Coronary artery (tissue), 2 donors: ENCODE measurements at regions not wholly inside any gene's neighbourhood (a gene's known extent, or its start where the extent isn't known, plus 50 kb on each side); places are given as distances from the start of the nearest gene placed in this dataset.

Experiments used
- DNase-seq: peaks from one replicate; pipeline ENCODE4 v3.0.0-alpha.2; 2017; ENCODE audit warnings: low spot score
- H3K27ac ChIP-seq, 2 donors: fragments of 200-600 bp; sonication (generic); one replicate each; pipeline ENCODE4 v1.5.1; 2016 to 2019
- H3K4me3 ChIP-seq: fragments of 200-600 bp; sonication (generic); 2 replicates; pipeline ENCODE4 v1.5.1; 2016; ENCODE audit warnings: mild to moderate bottlenecking, moderate library complexity
- CTCF ChIP-seq: fragments of 200-600 bp; sonication (generic); IDR thresholded peaks from one replicate; pipeline ENCODE4 v1.5.1; 2019; ENCODE audit warnings: antibody characterized with exemption

- DNase-seq = no peak
- Histone ChIP-seq H3K27ac (no peak overlapping the region), H3K4me3 (no peak overlapping the region)
- TF ChIP-seq CTCF = no peak
These were observed 533.6 kb downstream of the HAO1 start for GRCh38 chr20:7406671-7407070.

GRCh38 chr20:7410150-7410549, 530.1 kb downstream of the HAO1 start:
- TF ChIP-seq CTCF = no peak
- H3K27ac ChIP-seq = no peak overlapping the region
- no peak for DNase-seq
- no peak overlapping the region for H3K4me3 ChIP-seq

- TF ChIP-seq CTCF = no peak
- no peak for DNase-seq
- no peak overlapping the region for H3K4me3 ChIP-seq
These were observed 529.2 kb downstream of the HAO1 start for GRCh38 chr20:7411075-7411474.

GRCh38 chr20:7415427-7415826, 524.8 kb downstream of the HAO1 start:
- no peak overlapping the region for H3K4me3 ChIP-seq
- H3K27ac ChIP-seq = no peak overlapping the region
- DNase-seq = no peak
- no peak for TF ChIP-seq CTCF

More at GRCh38 chr20:7411075-7411474, 529.2 kb downstream of the HAO1 start:
- H3K27ac ChIP-seq = no peak overlapping the region

- no peak for DNase-seq
- Histone ChIP-seq H3K4me3 (no peak overlapping the region), H3K27ac (no peak overlapping the region)
- no peak for TF ChIP-seq CTCF
These were observed 523.9 kb downstream of the HAO1 start for GRCh38 chr20:7416382-7416781.

- DNase-seq = no peak
- H3K27ac ChIP-seq = no peak overlapping the region
- no peak for TF ChIP-seq CTCF
These were observed 519.9 kb downstream of the HAO1 start for GRCh38 chr20:7420345-7420744.

GRCh38 chr20:7426890-7427496, 513.3 kb downstream of the HAO1 start:
- DNase-seq = no peak
- Histone ChIP-seq H3K4me3 (no peak overlapping the region), H3K27ac (no peak overlapping the region)
- no peak for TF ChIP-seq CTCF

More at GRCh38 chr20:7420345-7420744, 519.9 kb downstream of the HAO1 start:
- no peak overlapping the region for H3K4me3 ChIP-seq
